IMR-90 (cell line): ENCODE measurements at regions not wholly inside any gene's neighbourhood (a gene's known extent, or its start where the extent isn't known, plus 50 kb on each side); places are given as distances from the start of the nearest gene placed in this dataset.

Experiments
- ATAC-seq: fragments of 200-7000 bp; cut with Tn5 transposase; 2 replicates; pipeline ENCODE4 v1.9.1; 2020; ENCODE audit warnings: low read depth, mild to moderate bottlenecking, moderate library complexity
- BruUV-seq: library from RNA; stranded (reverse); fragments of 400-500 nt; replicated peaks from 2 replicates; lab custom pipeline; 2021; lab: Mats Ljungman, UMichigan
- CTCF ChIA-PET: fragments of 300-600 bp; formaldehyde crosslinking; extraction: SDS; loops from one replicate; lab custom pipeline; 2021; ENCODE audit warnings: antibody characterized with exemption; lab: Yijun Ruan, JAX
- POLR2A ChIA-PET: fragments of 300-600 bp; sonication (Branson Sonifier 250); formaldehyde crosslinking; loops from one replicate; lab custom pipeline; 2022; ENCODE audit warnings: antibody characterized with exemption; ENCODE audit not compliant: unreplicated experiment; lab: Charles Lee
- DNase-seq: peaks from one replicate; pipeline ENCODE4 v3.0.0; 2013
- H2AFZ ChIP-seq: replicated peaks from 2 replicates; pipeline ENCODE3; 2013; ENCODE audit warnings: low read length, mild to moderate bottlenecking; ENCODE audit not compliant: poor library complexity
- H2AK5ac ChIP-seq: 2 replicates; pipeline ENCODE4 v1.6.1; 2013; ENCODE audit warnings: low read depth, low read length, inconsistent platforms
- H2AK9ac ChIP-seq: replicated peaks from 2 replicates; pipeline ENCODE3; 2013; ENCODE audit warnings: mild to moderate bottlenecking, low read depth, low read length, moderate library complexity; ENCODE audit not compliant: poor library complexity
- H2BK120ac ChIP-seq: 2 replicates; pipeline ENCODE4 v1.6.1; 2013; ENCODE audit warnings: low read depth, low read length, inconsistent platforms
- H2BK15ac ChIP-seq: 3 replicates; pipeline ENCODE4 v1.6.1; 2013; ENCODE audit warnings: low read depth, low read length, inconsistent platforms
- H2BK20ac ChIP-seq: 2 replicates; pipeline ENCODE4 v1.6.1; 2013; ENCODE audit warnings: low read depth, mild to moderate bottlenecking, inconsistent platforms, low read length, moderate library complexity
- H2BK5ac ChIP-seq: 2 replicates; pipeline ENCODE4 v1.6.1; 2013; ENCODE audit warnings: mild to moderate bottlenecking, low read depth, low read length, inconsistent platforms; ENCODE audit not compliant: poor library complexity, severe bottlenecking
- H3K14ac ChIP-seq: replicated peaks from 2 replicates; pipeline ENCODE4 v1.6.1; 2013; ENCODE audit warnings: low read depth, low read length, inconsistent platforms
- H3K18ac ChIP-seq: 2 replicates; pipeline ENCODE4 v1.6.1; 2013; ENCODE audit warnings: low read depth, low read length, control low read depth
- H3K23ac ChIP-seq: 2 replicates; pipeline ENCODE4 v1.6.1; 2013; ENCODE audit warnings: low read depth, low read length, inconsistent platforms
- H3K27ac ChIP-seq: 2 replicates; pipeline ENCODE4 v1.5.1; 2013; ENCODE audit warnings: mild to moderate bottlenecking, control low read depth, low read length; ENCODE audit not compliant: insufficient read depth
- H3K27me3 ChIP-seq: 2 replicates; pipeline ENCODE4 v1.6.1; 2013; ENCODE audit warnings: low read length; ENCODE audit not compliant: control insufficient read depth, insufficient read depth
- H3K36me3 ChIP-seq: 2 replicates; pipeline ENCODE4 v1.6.1; 2013; ENCODE audit warnings: low read length, mixed read lengths; ENCODE audit not compliant: control insufficient read depth, insufficient read depth
- H3K4ac ChIP-seq: 2 replicates; pipeline ENCODE4 v1.6.1; 2013; ENCODE audit warnings: low read depth, low read length, inconsistent platforms
- H3K4me1 ChIP-seq: 2 replicates; pipeline ENCODE4 v1.6.1; 2013; ENCODE audit warnings: low read length, mixed read lengths; ENCODE audit not compliant: control insufficient read depth, insufficient read depth
- H3K4me2 ChIP-seq: 2 replicates; pipeline ENCODE4 v1.6.1; 2013; ENCODE audit warnings: low read depth, mild to moderate bottlenecking, control low read depth, low read length, moderate library complexity
- H3K4me3 ChIP-seq: 2 replicates; pipeline ENCODE4 v1.5.1; 2013; ENCODE audit warnings: low read depth, mild to moderate bottlenecking, control low read depth, low read length, moderate library complexity; ENCODE audit not compliant: insufficient read depth
- H3K56ac ChIP-seq: 2 replicates; pipeline ENCODE4 v1.6.1; 2013; ENCODE audit warnings: low read length, inconsistent platforms; ENCODE audit not compliant: insufficient read depth; ENCODE audit errors: extremely low read depth
- H3K79me1 ChIP-seq, 2 experiments: 2 replicates each; pipeline ENCODE4 v1.6.1; 2013; ENCODE audit warnings: low read length in 2 of 2, inconsistent platforms in 1 of 2, low read depth in 1 of 2
- H3K9ac ChIP-seq: 2 replicates; pipeline ENCODE4 v1.6.1; 2013; ENCODE audit warnings: low read depth, low read length, control low read depth
- H3K9me1 ChIP-seq: 2 replicates; pipeline ENCODE4 v1.6.1; 2013; ENCODE audit warnings: low read length, inconsistent platforms; ENCODE audit not compliant: insufficient read depth
- H3K9me3 ChIP-seq: 2 replicates; pipeline ENCODE4 v1.6.1; 2013; ENCODE audit warnings: low read length; ENCODE audit not compliant: control insufficient read depth, insufficient read depth
- H4K20me1 ChIP-seq: 2 replicates; pipeline ENCODE4 v1.6.1; 2013; ENCODE audit warnings: low read length, inconsistent platforms; ENCODE audit not compliant: insufficient read depth
- H4K5ac ChIP-seq: 2 replicates; pipeline ENCODE4 v1.6.1; 2013; ENCODE audit warnings: mild to moderate bottlenecking, low read depth, low read length, control low read depth
- H4K8ac ChIP-seq, 2 experiments: 2 replicates each; pipeline ENCODE4 v1.6.1; 2013; ENCODE audit warnings: low read depth in 2 of 2, low read length in 2 of 2, control low read depth in 1 of 2, inconsistent platforms in 1 of 2
- H4K91ac ChIP-seq: 2 replicates; pipeline ENCODE4 v1.6.1; 2013; ENCODE audit warnings: low read depth, low read length, inconsistent platforms; ENCODE audit not compliant: insufficient read depth
- BHLHE40 ChIP-seq: fragments of 150-350 bp; IDR thresholded peaks from 2 replicates; pipeline ENCODE4 v1.6.1; 2016; ENCODE audit warnings: mild to moderate bottlenecking, low read depth, low read length
- FOS ChIP-seq: fragments of 150-350 bp; IDR thresholded peaks from 2 replicates; pipeline ENCODE4 v1.6.1; 2016; ENCODE audit warnings: low read depth, low read length
- MAZ ChIP-seq: IDR thresholded peaks from 2 replicates; pipeline ENCODE4 v1.6.1; 2012; ENCODE audit warnings: low read depth, mild to moderate bottlenecking, low read length, improper control_type of control experiment, moderate library complexity, borderline replicate concordance
- POLR2A ChIP-seq: IDR thresholded peaks from 2 replicates; pipeline ENCODE4 v1.6.1; 2012; ENCODE audit warnings: mild to moderate bottlenecking, low read depth, low read length
- RAD21 ChIP-seq: IDR thresholded peaks from 2 replicates; pipeline ENCODE4 v1.6.1; 2012; ENCODE audit warnings: low read length, improper control_type of control experiment
- RCOR1 ChIP-seq: IDR thresholded peaks from 2 replicates; pipeline ENCODE4 v1.6.1; 2012; ENCODE audit warnings: mild to moderate bottlenecking, low read length, improper control_type of control experiment; ENCODE audit not compliant: insufficient replicate concordance
- RFX5 ChIP-seq: IDR thresholded peaks from 2 replicates; pipeline ENCODE4 v1.8.0; 2012; ENCODE audit warnings: low read depth, mild to moderate bottlenecking, low read length, moderate library complexity
- WGBS, 2 experiments: methylation state at CpG; one replicate each; pipeline versions ENCODE4 v1.1.5 to v1.1.7; 2013; ENCODE audit warnings: missing lambda C conversion rate in 2 of 2; ENCODE audit not compliant: insufficient read length in 1 of 2; ENCODE audit errors: extremely low coverage in 2 of 2; 5-methylcytosine and 5-hydroxymethylcytosine counted together
- dilution Hi-C: fragments of 300-500 bp; cut with HindIII; formaldehyde crosslinking; loops from one replicate; pipeline ENCODE4 v1.14.3; 2018; ENCODE audit warnings: low sequenced_read_pairs; ENCODE audit not compliant: unreplicated experiment
- in situ Hi-C: fragments of 300-500 bp; cut with MboI; formaldehyde crosslinking; loops from 3 replicates; pipeline ENCODE4 v1.14.3; 2019; ENCODE audit warnings: low sequenced_read_pairs, inconsistent platforms, mixed read lengths
- intact Hi-C: fragments of 100-400 bp; cut with micrococcal nuclease; formaldehyde crosslinking; loops from 2 replicates; pipeline ENCODE4 v1.10.0; 2022

DNA sequence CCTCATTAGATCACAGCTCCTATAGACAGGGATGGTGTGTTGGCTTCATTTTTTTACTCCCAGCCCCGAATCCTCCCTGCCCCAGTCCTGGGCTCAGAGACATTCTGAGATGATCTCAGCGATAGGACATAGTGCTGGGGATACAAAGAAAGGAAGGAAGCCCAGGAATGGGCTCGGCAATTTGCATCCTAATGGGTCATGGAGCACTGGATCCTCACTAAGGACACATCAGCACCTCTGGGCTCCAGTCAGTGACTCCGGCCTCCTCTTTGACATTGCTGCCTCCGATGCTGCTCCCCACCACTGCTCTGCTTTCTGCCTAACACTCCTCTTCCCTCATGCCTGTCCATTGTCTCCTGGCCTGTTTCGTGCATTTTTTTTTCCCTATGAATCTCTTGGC, 489.1 kb downstream of the STK39 start:
- Histone ChIP-seq H3K9me3 (no peaks in the 10 kb centered on the region; the same call in 1 of the 2 replicates), H3K27me3 (no peaks in the 10 kb centered on the region), H4K8ac (no peak overlapping the region), H4K5ac (no peak overlapping the region), H3K9me1 (no peaks in the 10 kb centered on the region), H2AK9ac (no peak overlapping the region), H3K4me3 (no peak overlapping the region), H4K91ac (no peak overlapping the region), H2BK20ac (no peak overlapping the region), H3K4me2 (no peak overlapping the region), H2AFZ (no peak overlapping the region), H3K14ac (no peak overlapping the region), H3K56ac (no peak overlapping the region), H2BK15ac (no peak overlapping the region), H2BK120ac (no peak overlapping the region), H4K20me1 (no peaks in the 10 kb centered on the region), H3K36me3 (no peaks in the 10 kb centered on the region), H3K18ac (no peak overlapping the region), H3K23ac (no peak overlapping the region), H3K9ac (no peak overlapping the region), H3K79me1 (no peaks in the 10 kb centered on the region), H3K4ac (no peak overlapping the region), H3K4me1 (no peaks in the 10 kb centered on the region), H2AK5ac (no peak overlapping the region), H2BK5ac (no peak overlapping the region), H3K27ac (no peak overlapping the region)
- intact Hi-C loops (no loop called here), in situ Hi-C loops (no loop called here), dilution Hi-C loops (no loop called here)
- no CpG with 5 or more reads among the region's 6 CpGs for WGBS, 2 experiments
- DNase-seq (no peak), ATAC-seq (no peak)
- ChIA-PET POLR2A (no interaction called here), CTCF (no interaction called here)
- TF ChIP-seq BHLHE40 = no peak
- TF ChIP-seq RFX5 = no peak
- no peak for TF ChIP-seq MAZ
- TF ChIP-seq FOS = no peak
- no peak for TF ChIP-seq POLR2A
- no peak for TF ChIP-seq RAD21
- TF ChIP-seq RCOR1 = no peak
- no TSS peak for BruUV-seq
